B cell (primary cell): ENCODE measurements at regions not wholly inside any gene's neighbourhood (a gene's known extent, or its start where the extent isn't known, plus 50 kb on each side); places are given as distances from the start of the nearest gene placed in this dataset.

Experiments used
- EZH2 ChIP-seq: IDR thresholded peaks from 2 replicates; pipeline ENCODE4 v1.6.1; 2012; ENCODE audit warnings: borderline replicate concordance, low read depth, mild to moderate bottlenecking, moderate library complexity, low read length; ENCODE audit not compliant: insufficient read depth, poor library complexity, severe bottlenecking
- TF ChIP-seq, protein P1 (sequence below): fragments of 200-600 bp; IDR thresholded peaks from one replicate; pipeline ENCODE4 v1.8.0; 2022; ENCODE audit warnings: antibody characterized with exemption, mild to moderate bottlenecking

DNA sequence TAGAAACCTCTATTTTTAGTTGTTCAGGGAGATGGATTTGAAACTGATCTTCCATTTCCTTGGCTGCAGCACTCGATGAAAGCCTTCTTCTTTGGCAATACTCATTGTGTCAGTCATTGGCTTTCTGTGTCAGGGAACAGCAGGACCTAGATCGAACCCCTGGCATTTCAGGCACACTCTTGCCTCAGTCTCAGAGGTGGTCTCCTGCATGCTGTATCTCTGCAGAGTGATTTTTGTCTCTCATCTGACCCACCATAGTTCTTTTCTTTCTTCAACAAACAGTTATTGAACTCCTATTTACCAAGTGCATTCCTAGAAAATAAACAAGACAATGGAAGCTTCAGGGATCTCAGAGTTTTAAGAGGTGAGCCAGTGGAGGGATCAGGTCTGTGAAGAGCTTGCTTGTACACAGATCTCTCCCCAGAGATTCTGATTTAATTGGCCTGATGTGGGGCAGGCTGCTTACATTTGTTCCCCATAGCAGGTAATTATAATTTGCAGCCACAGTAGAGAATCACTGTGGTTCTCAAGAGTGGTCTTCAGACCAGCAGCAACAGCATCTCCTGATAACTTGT is 473.1 kb upstream of the TCF4 start:
- TF ChIP-seq, protein P1, sequence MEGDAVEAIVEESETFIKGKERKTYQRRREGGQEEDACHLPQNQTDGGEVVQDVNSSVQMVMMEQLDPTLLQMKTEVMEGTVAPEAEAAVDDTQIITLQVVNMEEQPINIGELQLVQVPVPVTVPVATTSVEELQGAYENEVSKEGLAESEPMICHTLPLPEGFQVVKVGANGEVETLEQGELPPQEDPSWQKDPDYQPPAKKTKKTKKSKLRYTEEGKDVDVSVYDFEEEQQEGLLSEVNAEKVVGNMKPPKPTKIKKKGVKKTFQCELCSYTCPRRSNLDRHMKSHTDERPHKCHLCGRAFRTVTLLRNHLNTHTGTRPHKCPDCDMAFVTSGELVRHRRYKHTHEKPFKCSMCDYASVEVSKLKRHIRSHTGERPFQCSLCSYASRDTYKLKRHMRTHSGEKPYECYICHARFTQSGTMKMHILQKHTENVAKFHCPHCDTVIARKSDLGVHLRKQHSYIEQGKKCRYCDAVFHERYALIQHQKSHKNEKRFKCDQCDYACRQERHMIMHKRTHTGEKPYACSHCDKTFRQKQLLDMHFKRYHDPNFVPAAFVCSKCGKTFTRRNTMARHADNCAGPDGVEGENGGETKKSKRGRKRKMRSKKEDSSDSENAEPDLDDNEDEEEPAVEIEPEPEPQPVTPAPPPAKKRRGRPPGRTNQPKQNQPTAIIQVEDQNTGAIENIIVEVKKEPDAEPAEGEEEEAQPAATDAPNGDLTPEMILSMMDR: no peak
- no peak for TF ChIP-seq EZH2
